Inflammatory macrophage treated with lipopolysaccharide for 4 hours (primary cell): ENCODE measurements at regions not wholly inside any gene's neighbourhood (a gene's known extent, or its start where the extent isn't known, plus 50 kb on each side); places are given as distances from the start of the nearest gene placed in this dataset.
A peak's percentile ranks its signal among the peaks of the same experiment; 100 is the strongest.

Experiments
- DNase-seq: peaks from one replicate; pipeline ENCODE4 v3.0.0-alpha.2; 2020

DNA sequence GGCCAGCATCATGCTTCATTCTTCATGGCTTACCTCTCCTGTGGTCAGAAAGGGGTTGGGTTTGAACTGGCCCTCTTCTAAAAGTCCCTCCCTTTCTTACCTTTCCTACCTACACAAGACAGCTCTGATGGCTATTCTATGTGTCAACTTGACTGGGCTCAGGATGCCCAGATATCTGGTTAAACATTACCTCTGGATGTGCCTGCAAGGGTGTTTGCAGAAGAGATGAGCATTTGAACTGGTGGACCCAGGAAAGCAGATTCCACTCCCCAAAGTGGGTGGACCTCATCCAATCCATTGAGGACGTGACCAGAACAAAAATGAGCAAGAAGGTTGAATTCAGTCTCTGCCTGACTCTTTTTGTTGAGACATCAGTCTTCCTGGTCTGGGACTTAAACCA is 79.0 kb upstream of the TCF7L2 start:
- no peak for DNase-seq

DNA sequence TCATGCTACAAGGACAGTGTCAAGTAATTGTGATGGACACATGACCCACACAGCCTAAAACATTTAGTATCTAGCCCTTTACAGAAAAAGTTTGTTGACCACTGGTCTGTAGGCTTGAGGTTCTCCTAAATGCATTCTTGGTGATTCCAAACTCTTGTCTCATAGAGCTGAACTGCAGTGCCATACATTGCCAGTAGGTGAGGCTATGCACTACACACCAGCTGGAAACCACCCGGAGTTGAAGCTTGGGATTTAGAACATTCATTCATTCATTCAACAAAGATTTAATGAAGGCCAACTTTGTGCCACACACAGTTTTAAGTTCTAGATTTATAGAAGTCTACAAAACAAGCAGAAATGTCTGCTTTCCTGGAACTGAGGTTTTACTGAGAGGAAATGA is 77.3 kb upstream of the TCF7L2 start:
- DNase-seq = no peak

DNA sequence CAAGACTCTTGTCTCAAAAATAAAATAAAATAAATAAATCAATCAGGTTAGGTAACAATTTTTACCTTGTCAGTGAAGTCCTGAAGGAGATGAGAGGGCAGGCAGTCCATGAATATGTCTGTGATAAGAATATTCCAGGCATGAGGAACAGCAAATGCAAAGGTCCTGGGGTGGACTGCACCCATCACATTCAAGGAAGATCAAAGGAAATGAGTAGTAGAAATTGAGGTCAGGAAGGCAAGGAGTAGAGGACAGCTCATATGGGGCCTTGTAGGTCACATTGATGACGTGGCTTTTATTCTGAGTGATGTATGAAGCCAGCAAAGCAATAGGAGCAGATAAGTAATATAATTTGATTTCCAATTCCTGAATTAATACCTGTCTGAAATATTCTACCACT is 76.5 kb upstream of the TCF7L2 start:
- no peak for DNase-seq

GRCh38 chr10:112874982-112875381 is 75.1 kb upstream of the TCF7L2 start:
- no peak for DNase-seq

GRCh38 chr10:112875476-112876267 is 74.4 kb upstream of the TCF7L2 start:
- peak; percentile 93 for DNase-seq

DNA sequence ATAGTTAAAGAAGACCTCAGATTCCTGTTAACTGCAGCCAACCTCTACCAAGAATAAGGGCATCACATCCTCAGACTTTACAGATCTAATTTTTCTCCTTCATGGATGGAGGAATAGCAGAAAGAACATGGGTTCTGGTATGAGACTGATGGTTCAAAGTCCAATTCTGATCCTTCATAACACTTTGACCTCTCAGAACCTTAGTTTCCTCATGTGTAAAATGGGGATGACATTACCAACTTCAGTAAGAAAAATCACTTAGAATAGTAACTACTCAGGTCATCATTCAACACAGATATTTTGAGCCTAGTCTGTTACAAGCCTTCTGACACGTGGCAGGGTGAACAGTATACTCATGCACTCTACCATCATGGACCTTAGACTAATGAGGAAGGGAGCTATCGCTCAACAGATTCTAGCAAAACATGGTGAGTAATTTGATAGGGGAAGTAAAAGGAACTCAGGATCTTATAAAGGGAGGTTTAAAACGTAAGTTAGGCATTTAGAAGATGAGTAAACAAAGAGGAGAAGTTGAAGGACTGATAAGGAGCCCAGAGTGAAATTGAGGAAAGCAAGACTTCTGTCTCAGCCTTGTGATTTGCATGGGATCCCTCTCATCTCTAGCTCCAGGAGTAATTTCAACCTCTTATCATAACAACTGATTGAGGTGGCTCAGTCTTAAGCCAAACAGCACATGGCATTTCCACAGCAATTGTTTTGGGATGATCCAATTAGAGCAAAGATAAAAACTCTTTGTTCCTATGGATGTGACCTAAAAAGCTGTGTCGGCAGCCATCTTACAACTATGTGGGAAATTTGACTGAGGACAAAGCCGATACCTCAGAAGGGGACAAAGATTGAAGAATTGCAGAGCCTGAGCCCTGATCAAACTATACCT is 69.2 kb upstream of the TCF7L2 start:
- peak; percentile 78 for DNase-seq

DNA sequence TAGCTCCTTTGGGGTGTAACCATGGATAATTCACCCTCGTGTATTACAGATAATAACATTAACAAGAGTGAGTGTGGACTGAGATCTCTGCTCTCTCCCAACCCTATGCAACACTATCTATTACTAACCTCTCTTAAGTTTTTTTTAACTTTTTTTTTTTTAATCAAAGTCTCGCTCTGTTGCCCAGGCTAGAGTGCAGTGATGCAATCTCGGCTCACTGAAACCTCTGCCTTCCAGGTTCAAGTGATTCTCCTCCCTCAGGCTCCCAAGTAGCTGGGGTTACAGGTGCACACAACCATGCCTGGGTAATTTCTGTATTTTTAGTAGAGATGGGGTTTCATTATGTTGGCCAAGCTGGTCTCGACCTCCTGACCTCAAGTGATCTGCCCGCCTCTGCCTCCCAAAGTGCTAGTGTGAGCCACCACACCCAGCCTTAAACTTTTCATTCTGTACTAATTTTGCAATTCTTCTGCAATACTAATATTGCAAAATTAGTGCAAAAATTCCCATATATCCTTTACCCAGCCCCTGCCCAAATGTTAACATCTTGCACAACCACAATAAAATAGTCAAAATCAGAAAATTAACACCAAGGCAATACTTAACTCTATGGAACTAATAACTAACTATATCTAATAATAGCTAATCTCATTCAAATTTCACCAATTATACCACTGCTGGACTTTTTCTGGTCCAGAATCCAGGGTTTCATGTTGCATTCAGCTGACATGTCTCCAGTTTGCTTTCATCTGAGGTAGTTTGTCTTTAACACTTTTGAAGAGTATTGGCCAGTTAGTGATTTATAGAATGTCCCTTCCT is 66.5 kb upstream of the TCF7L2 start:
- peak; percentile 69 for DNase-seq

DNA sequence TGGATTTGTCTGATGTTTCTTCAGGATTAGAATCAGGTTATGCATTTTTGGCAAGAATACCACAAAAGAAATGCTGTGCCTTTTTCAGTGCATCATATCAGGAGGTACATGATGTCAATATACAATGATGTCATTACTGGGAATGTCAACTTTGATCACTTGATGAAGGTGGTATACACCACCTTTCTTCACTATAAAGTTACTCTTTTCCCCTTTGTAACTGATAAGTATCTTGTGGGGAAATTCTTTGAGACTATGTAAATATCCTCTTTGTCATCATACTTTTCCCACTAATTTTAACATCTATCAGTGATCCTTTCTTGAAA is 65.9 kb upstream of the TCF7L2 start:
- DNase-seq = no peak

DNA sequence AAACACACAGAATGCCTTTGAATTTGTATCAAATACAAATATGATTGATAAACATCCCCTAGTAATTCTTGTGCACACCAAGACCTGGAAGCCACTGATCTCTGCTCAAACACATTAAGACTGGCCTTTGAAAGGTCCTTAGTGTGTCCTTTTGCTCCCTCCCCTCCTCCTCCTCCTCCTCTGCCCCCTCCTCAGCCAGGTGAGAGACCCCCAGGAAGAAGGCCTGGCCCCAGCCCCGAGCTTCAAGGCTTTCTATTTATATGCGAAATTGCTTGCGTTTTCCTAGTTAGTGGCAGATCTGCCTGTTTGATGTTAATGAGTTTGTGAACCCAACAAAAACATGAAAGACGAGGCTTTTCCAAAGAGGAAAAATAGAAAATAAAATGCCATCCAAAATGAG is 63.6 kb upstream of the TCF7L2 start:
- DNase-seq = no peak

DNA sequence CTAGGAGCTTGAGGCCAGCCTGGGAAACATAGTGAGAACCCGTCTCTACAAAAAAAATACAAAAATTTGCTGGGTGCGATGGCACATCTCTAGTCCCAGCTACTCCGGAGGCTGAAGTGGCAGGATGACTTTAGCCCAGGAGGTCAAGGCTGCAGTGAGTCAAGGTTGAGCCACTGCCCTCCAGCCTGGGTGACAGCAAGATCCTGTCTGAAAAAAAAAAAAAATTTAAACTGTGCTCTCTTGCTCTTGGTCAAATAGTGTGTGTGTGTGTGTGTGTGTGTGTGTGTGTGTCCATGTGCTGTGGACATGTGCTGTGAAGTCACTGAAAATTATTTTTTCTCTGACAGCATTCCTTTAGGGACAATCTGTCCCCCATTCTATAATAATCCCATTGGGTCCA is 62.1 kb upstream of the TCF7L2 start:
- DNase-seq = no peak

- no peak for DNase-seq
These were observed 54.8 kb upstream of the TCF7L2 start for GRCh38 chr10:112895292-112895691.

DNA sequence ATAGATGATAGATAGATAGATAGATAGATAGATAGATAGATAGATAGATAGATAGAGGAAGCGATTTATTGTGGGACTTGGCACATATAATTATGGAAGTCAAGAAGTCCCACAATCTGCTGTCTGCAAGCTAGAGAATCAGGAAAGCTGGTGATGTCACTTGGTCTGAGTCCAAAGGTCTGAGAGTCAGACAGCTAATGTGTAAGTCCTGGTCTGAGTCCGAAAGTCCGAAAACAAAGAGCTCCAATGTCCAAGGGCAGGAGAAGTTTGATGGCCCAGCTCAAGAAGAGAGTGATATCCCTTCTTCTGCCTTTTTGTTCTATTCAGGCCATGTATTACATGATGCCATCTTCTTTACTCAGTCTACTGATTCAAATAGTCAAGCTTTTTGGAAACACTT is 53.8 kb upstream of the TCF7L2 start:
- DNase-seq = no peak

DNA sequence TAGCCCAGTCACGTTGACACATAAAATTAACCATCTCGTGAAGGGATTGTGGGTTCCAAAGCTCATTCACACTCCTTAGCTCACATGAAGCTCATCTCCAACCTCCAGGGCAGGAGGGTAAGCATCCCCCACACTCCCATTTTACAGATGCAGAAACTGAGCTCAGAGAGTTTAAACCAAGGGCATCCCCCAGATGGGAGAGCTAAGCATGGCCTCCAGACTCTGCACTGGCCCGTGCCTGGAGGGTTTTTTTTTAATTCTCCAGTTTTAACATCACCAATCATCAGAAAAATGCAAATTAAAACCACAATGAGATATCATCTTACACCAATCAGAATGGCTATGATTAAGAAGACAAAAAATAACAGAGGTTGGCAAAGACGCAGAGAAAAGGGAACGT is 53.3 kb upstream of the TCF7L2 start:
- DNase-seq = no peak

DNA sequence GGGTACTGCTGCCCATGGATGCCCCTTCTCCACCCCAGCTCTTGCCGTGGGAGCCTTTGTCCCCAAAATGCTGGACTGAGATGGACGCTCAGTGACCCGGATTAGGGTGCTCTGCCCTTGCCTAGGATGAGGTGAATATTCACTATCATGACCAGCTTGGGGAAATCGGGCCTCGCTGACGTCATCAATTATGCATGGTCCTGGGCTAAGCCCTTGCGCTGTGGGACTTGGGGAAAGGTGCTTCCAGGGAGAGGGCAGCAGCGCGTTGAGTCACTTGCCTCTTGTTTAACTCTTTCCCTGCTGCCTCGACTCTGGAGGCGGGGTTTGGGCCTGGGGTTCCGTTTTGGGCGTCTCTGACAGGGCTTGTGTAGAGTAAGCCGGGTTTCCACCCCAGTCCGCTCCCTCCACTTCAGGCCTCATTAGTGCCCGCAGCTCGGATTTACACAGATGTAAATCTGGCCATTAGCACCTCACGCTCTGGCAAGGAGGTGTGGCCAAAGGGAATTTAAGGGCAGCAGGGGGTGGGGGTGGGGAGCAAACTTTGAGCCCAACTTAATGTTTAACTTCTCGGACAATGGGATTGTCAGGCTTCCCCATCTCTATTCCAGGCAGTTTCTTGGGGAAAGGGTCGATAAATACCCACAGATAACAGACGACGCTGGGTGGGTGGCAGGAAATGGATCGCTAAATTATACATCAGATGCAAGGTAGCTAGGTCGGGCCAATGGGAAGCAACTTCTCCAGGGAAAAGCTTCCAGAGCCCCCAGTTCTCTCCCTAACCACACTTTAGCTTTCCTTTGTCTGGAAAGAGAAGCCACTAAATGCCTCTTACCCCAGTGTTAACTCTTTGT is 51.3 kb upstream of the TCF7L2 start:
- no peak for DNase-seq

- peak; percentile 33 for DNase-seq
These were observed 50.5 kb upstream of the TCF7L2 start for GRCh38 chr10:112899391-112900065.
